ENCODE measurements at regions not wholly inside any gene's neighbourhood (a gene's known extent, or its start where the extent isn't known, plus 50 kb on each side); places are given as distances from the start of the nearest gene placed in this dataset.
"Not testable (repeated sequence)": the region's sequence is repeated elsewhere in the genome, so short reads cannot be mapped to it uniquely, and the experiment has no call there.

GRCh38 chr13:83765796-83766195, 116.5 kb downstream of the SLITRK1 start:
- TF ChIP-seq CTCF (IDR thresholded peaks at IDR 0.05; ENCODE audit: low read depth, low read length) = no peak
- H3K4me3 ChIP-seq (ENCODE audit: low read depth, low read length) = no peak overlapping the region

- H3K4me3 ChIP-seq (ENCODE audit: low read depth, low read length) = no peak overlapping the region
- no peak for TF ChIP-seq CTCF (IDR thresholded peaks at IDR 0.05; ENCODE audit: low read depth, low read length)
Observed at GRCh38 chr13:83761631-83762030, 120.6 kb downstream of the SLITRK1 start.

- H3K4me3 ChIP-seq (ENCODE audit: low read depth, low read length) = not testable (repeated sequence)
Observed at GRCh38 chr13:83755210-83755609, 127.1 kb downstream of the SLITRK1 start.

- no peak overlapping the region for H3K4me3 ChIP-seq (ENCODE audit: low read depth, low read length)
- no peak for TF ChIP-seq CTCF (IDR thresholded peaks at IDR 0.05; ENCODE audit: low read depth, low read length)
Observed at GRCh38 chr13:83753912-83754624, 128.2 kb downstream of the SLITRK1 start.

- no peak overlapping the region for H3K4me3 ChIP-seq (ENCODE audit: low read depth, low read length)
- TF ChIP-seq CTCF (IDR thresholded peaks at IDR 0.05; ENCODE audit: low read depth, low read length) = no peak
Observed at GRCh38 chr13:83752141-83752540, 130.1 kb downstream of the SLITRK1 start.

GRCh38 chr13:83740622-83741021, 141.7 kb downstream of the SLITRK1 start:
- H3K4me3 ChIP-seq (ENCODE audit: low read depth, low read length) = no peak overlapping the region
- TF ChIP-seq CTCF (IDR thresholded peaks at IDR 0.05; ENCODE audit: low read depth, low read length) = no peak

GRCh38 chr13:83738407-83738806, 143.9 kb downstream of the SLITRK1 start:
- no peak overlapping the region for H3K4me3 ChIP-seq (ENCODE audit: low read depth, low read length)
- TF ChIP-seq CTCF (IDR thresholded peaks at IDR 0.05; ENCODE audit: low read depth, low read length) = no peak

GRCh38 chr13:83733293-83733692, 149.0 kb downstream of the SLITRK1 start:
- H3K4me3 ChIP-seq (ENCODE audit: low read depth, low read length) = no peak overlapping the region
- no peak for TF ChIP-seq CTCF (IDR thresholded peaks at IDR 0.05; ENCODE audit: low read depth, low read length)

Data from WI38 (cell line).